ENCODE measurements at regions not wholly inside any gene's neighbourhood (a gene's known extent, or its start where the extent isn't known, plus 50 kb on each side); places are given as distances from the start of the nearest gene placed in this dataset.

DNA sequence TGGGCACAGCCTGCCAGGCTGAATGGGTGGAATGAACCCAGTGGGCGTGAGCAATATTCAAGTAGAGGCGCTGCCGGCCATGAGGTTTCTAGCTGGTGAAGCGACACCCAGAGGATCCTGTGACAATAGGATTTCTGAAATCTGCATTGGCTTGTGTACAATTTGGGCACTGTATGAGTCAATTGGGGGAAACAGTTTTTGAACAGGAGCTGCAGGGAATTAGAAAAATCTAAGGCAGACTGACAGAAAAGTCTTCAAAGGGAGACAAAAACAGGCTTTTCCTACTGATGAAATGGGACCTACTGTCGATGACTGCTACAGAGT is 145.2 kb downstream of the GPCPD1 start:
- POLR2A ChIA-PET, result no interaction called here
- WGBS (ENCODE audit: low lambda C conversion rate), result 57% methylated on average over 5 of the region's 5 CpGs
- H3K9ac ChIP-seq, result no peak overlapping the region

DNA sequence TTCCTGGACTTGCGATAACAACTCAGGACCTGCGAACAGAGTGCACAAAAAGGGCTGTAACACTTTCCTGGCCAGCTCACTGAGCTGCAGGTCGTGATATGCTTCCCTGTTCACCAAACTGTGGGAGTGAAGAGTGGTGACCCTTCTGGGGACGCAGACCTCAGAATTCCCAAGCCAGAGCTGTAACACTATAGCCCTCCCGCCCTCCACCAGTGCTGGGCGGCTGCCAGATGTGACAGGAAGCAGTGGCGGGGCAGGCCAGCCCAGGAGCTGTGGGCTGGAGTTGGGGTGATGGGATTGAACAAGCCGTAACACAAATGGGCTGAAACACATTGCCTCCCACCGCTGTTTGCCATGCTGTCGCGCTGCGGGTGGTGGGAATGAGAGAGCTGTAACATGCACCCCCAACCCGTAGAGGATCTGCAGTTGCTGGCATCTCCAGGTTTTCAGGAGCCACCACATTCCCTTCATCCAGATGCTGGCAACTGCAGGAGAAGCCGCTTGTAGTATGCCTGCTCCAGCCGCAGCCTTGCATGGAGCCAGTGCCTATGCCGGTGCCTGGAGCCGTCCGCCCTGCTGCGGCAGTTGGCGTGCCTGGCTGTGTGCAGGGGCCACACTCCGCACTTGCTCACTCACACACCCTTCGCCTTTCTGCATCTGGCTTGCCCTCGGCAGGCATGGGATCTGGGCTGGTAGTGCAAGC is 145.8 kb downstream of the GPCPD1 start:
- WGBS (ENCODE audit: low lambda C conversion rate), result 63% methylated on average over 21 of the region's 23 CpGs
- Histone ChIP-seq H3K79me2 (ENCODE audit: insufficient read depth) (no peaks in the 10 kb centered on the region), H4K20me1 (ENCODE audit: insufficient read depth) (no peaks in the 10 kb centered on the region), H3K27me3 (ENCODE audit: insufficient read depth) (no peaks in the 10 kb centered on the region), H3K27ac (ENCODE audit: low read depth in 2 of 2, low read length in 1 of 2) (no peak overlapping the region), H3K4me1 (ENCODE audit: control insufficient read depth in 1 of 2, insufficient read depth in 2 of 2, low read depth in 1 of 2, low read length in 1 of 2) (peaks cover 0 to 10% of the 10 kb centered on the region in 2 experiments; a peak in 1 of 4 replicates), H3K9me2 (no peaks in the 10 kb centered on the region), H3K36me3 (replicated peaks in 1 of 2; ENCODE audit: control insufficient read depth in 1 of 2, insufficient read depth in 2 of 2, low read length in 1 of 2) (no peaks in the 10 kb centered on the region), H3F3A (replicated peaks; ENCODE audit: insufficient read depth) (no peaks in the 10 kb centered on the region), H3K9me3 (no peaks in the 10 kb centered on the region), H3K4me3 (ENCODE audit: low read depth in 2 of 2, low read length in 1 of 2) (no peak overlapping the region), H3K4me2 (no peak overlapping the region), H3K9ac (no peak overlapping the region), H2AFZ (ENCODE audit: low read depth) (no peak overlapping the region)
- no peak for DNase-seq
- POLR2A ChIA-PET, result no interaction called here
- TF ChIP-seq FOXM1 (IDR thresholded peaks at IDR 0.05; ENCODE audit: low read depth) (no peak), ELF1 (IDR thresholded peaks at IDR 0.05) (no peak), CHD2 (IDR thresholded peaks at IDR 0.05; ENCODE audit: low read length, partially characterized antibody) (no peak), NFIC (IDR thresholded peaks at IDR 0.05; ENCODE audit: borderline replicate concordance) (no peak), TAF1 (IDR thresholded peaks at IDR 0.05; ENCODE audit: borderline replicate concordance, low read depth, low read length) (no peak), YY1 (IDR thresholded peaks at IDR 0.05; ENCODE audit: low read depth) (no peak), EP300 (IDR thresholded peaks at IDR 0.05; ENCODE audit: borderline replicate concordance in 1 of 2, low read depth in 1 of 2, low read length in 1 of 2) (no peak), FOXJ3 (CRISPR knock-in tag; IDR thresholded peaks at IDR 0.05) (no peak), NRF1 (IDR thresholded peaks at IDR 0.05; ENCODE audit: low read depth, low read length) (no peak)
- TF ChIP-seq, protein P1, sequence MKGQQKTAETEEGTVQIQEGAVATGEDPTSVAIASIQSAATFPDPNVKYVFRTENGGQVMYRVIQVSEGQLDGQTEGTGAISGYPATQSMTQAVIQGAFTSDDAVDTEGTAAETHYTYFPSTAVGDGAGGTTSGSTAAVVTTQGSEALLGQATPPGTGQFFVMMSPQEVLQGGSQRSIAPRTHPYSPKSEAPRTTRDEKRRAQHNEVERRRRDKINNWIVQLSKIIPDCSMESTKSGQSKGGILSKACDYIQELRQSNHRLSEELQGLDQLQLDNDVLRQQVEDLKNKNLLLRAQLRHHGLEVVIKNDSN (IDR thresholded peaks at IDR 0.05; ENCODE audit: borderline replicate concordance, low read depth), result no peak
- CTCF ChIA-PET, result interaction anchor here (0.6 to 3.1 kb wide), 4 partner anchors 16 to 260 kb away, joined by 3 to 21 read pairs (median 4); no protein-coding TSS in a partner anchor

More for the DNA sequence above, 145.2 kb downstream of the GPCPD1 start:
- H3K4me3 ChIP-seq (ENCODE audit: low read depth in 2 of 2, low read length in 1 of 2), result no peak overlapping the region
- H3K4me2 ChIP-seq, result no peak overlapping the region
- no peak for DNase-seq
- no peaks in the 10 kb centered on the region for H3K27me3 ChIP-seq (ENCODE audit: insufficient read depth)
- no peak overlapping the region for H3K27ac ChIP-seq (ENCODE audit: low read depth in 2 of 2, low read length in 1 of 2)
- no peaks in the 10 kb centered on the region for H4K20me1 ChIP-seq (ENCODE audit: insufficient read depth)
- no peaks in the 10 kb centered on the region for H3K9me3 ChIP-seq
- peaks cover 0 to 10% of the 10 kb centered on the region in 2 experiments; a peak in 1 of 4 replicates for H3K4me1 ChIP-seq (ENCODE audit: control insufficient read depth in 1 of 2, insufficient read depth in 2 of 2, low read depth in 1 of 2, low read length in 1 of 2)
- no peaks in the 10 kb centered on the region for H3K9me2 ChIP-seq
- TF ChIP-seq NFIC (IDR thresholded peaks at IDR 0.05; ENCODE audit: borderline replicate concordance) (no peak), NRF1 (IDR thresholded peaks at IDR 0.05; ENCODE audit: low read depth, low read length) (no peak), GABPA (IDR thresholded peaks at IDR 0.05; ENCODE audit: low read depth) (no peak), RXRA (IDR thresholded peaks at IDR 0.05; ENCODE audit: borderline replicate concordance, low read depth) (no peak)
- no peaks in the 10 kb centered on the region for H3F3A ChIP-seq (replicated peaks; ENCODE audit: insufficient read depth)
- no peaks in the 10 kb centered on the region for H3K79me2 ChIP-seq (ENCODE audit: insufficient read depth)
- CTCF ChIA-PET, result interaction anchor here (0.6 to 2.1 kb wide), 5 partner anchors 19 to 261 kb away, joined by 3 to 5 read pairs (median 3); no protein-coding TSS in a partner anchor
- H3K36me3 ChIP-seq (replicated peaks in 1 of 2; ENCODE audit: control insufficient read depth in 1 of 2, insufficient read depth in 2 of 2, low read length in 1 of 2), result no peaks in the 10 kb centered on the region
- H2AFZ ChIP-seq (ENCODE audit: low read depth), result no peak overlapping the region

Data from SK-N-SH (cell line).